Activated CD8-positive, alpha-beta memory T cell treated with anti-CD3 and anti-CD28 coated beads, Interleukin-2, amount 50 U/mL, for 24 hours (primary cell): ENCODE measurements at regions not wholly inside any gene's neighbourhood (a gene's known extent, or its start where the extent isn't known, plus 50 kb on each side); places are given as distances from the start of the nearest gene placed in this dataset.

Experiments used
- DNase-seq: peaks from one replicate; pipeline ENCODE4 v3.0.0-alpha.2; 2020; ENCODE audit errors: extremely low read depth

DNA sequence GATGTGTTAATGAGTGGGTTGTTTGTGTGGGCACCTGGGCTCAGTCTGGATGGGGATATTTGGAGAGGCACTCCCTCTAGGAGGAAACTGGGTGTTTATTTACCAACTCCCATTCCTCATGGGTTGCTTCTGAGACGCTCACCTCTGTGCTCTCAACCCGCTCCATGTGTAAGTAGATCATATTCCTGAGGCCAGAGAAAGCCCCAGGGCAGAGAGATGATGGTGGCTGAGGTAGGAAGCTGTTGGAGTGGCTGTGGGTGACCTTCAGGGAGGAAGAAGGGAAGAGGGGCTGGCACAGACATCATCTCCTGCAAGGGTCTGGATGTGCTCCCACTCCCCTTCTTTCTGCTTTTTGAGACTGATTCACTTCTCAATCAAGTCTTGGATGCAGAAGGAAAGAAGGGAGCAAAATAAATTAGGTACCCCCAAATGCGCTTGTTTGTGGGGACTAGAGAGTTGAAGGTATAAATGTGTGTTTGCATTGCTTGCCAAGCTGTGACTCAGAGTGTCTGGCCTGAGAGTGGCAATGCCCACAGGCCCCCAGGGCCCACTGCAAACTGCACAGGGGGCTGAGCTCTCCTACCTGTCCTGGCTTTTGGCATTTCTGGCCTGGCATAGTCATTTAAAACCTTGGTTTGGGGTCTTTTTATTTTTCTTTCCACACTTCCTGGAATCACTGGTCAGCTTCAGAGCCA, 57.2 kb upstream of the TNP1 start:
- DNase-seq = no peak

GRCh38 chr2:216915557-216916150, 55.8 kb upstream of the TNP1 start:
- DNase-seq = no peak

GRCh38 chr2:216914491-216914890, 54.6 kb upstream of the TNP1 start:
- DNase-seq = no peak

DNA sequence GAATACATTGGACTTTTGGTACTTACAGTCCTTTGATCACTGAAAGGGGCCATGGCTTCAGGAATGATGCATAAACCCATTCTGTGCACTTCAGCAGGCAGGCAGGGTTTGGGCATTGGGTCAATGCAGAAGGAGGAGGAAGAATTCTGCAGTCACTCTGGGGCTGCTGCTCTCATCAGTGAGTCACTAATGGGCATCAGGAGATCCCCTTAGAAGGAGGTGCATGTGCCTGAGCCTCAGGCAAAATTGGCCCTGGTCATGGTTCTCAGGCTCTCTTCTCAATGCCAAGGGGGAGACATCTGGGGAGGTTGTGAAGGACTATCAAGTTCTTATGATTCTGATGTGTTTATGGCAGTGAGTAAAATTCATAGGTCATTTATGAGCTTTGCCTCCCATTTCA, 52.0 kb upstream of the TNP1 start:
- DNase-seq = no peak

DNA sequence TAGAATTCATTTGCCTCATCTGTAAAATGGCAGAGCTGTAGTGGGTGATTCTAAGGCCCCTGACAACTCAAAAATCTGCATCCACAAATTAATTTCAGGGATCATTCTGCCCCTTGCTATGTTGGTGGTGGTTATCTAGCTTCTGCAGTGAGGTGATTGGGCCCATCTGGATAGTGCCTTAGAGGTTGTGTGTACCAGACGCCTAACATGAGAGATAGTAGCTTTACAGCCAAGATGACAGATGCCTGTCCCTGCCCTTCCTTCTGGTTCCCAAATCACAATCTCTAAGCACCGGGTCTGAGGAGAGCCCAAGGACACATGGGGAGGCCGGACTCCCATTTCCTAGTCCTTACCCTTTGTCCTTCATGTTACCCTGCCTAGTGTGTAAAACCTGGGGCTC, 51.1 kb upstream of the TNP1 start:
- DNase-seq = no peak

GRCh38 chr2:216909541-216910210, 49.8 kb upstream of the TNP1 start:
- DNase-seq = no peak
